GM21360 (cell line): ENCODE measurements at regions not wholly inside any gene's neighbourhood (a gene's known extent, or its start where the extent isn't known, plus 50 kb on each side); places are given as distances from the start of the nearest gene placed in this dataset.

ENCODE experiments used
- ATAC-seq: cut with Tn5 transposase; IDR thresholded peaks from one replicate; pipeline ENCODE4 v1.9.1; 2021; ENCODE audit warnings: mild to moderate bottlenecking, moderate library complexity; ENCODE audit not compliant: unreplicated experiment

DNA sequence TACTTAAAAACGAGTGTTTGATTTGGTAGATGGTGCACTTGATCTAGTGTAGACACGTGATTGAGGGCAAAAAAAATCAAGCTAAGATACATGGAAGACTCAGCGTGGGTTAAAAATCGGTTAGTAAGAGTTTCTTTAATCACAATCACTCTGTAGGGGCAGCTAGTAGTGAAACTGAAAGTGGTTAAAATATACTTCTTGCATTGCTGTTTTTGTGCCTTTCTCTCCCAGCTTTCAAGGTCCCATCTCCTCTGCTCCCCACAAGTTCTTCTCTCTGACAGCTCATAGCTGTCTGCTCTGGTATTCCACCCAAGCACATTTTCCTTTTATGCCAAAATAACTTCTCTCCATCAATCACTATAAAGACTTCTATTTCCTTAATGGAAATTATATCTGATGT is 1089.7 kb downstream of the EFNB2 start:
- ATAC-seq, result no peak

DNA sequence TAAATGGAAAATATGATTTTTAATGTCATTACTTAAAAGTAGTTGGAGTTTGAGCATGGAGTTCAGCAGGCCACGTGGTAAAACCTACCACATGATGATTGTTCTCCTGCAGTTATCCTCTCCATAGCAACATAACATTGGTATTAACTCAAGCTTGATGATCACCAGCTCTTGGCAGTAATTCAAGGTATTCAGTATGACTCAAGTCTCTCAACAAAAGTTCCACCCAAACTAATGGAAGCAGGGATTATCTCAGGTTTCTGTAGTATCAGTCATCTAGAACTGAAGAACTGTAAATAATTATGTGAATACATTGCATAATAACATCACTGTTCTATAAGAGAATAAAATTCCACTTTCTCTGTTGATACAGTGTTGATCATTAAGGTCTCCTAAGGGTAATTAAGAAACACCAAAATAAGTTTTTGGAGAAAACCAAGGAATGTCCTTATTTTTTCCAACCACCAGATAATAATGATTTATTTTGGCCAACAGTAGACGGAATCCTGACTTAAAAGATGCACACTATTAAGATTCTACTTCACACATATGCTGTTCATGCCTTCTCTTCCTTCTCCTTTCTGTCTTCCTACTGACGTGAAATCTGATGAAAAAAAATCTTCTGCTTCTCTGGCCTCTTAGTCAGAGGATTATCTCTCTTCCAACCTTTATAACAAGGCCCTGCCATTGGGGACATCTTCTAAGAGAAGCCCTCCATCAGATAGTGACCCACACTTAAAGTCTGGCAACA is 1092.3 kb downstream of the EFNB2 start:
- no peak for ATAC-seq

- ATAC-seq, result no peak
These were observed 1093.4 kb downstream of the EFNB2 start for GRCh38 chr13:105442040-105442439.

DNA sequence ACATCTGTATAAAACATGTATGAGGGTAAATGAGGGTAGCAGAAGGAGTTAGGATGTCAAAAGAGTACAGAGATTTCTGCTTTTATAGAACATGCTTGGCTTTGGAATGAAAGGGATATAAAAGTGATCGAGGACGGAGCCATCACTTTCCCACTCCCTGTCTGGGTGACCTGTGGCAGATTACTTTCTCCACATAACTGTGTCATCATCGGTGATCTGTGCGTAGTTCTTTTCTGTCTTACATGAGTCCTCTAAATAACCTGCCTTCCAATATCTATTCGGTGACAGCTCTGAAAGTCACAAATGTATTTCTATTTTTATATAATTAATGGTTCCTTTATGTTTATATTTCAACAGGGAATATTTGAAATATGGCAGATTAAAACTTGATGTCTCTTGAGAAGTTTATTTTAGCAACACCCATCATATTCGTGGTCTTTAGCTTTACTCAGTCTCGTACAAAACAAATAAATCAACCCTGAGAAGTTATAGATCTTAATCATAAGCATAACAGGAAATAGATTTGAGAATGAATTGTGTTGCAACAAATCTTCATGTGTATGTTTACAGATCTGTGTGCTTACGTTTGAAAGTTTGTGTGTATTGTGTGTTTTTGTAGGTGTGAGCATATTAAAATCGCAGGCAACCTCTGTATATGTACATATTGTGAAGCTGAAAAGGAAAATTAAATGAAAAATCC is 1094.3 kb downstream of the EFNB2 start:
- no peak for ATAC-seq

DNA sequence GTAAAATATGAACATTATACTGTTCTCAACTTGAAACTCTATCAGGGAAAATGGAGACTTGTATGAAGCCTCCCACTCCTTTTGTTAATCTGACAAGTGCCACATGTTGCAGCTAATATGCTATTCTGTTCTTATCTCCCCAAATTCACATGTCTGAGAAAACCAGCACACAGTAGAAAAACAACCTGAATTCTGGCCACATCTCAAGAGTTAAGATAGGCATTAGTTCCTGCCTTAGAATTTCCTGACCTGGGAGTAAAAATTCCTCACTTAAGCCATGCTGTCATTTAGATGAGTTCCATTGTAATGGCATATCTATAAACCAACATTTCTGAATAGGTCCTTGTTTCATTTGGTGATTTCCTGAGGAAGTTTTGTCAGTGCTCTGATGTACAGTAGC is 1098.5 kb downstream of the EFNB2 start:
- ATAC-seq, result no peak

- no peak for ATAC-seq
These were observed 1103.0 kb downstream of the EFNB2 start for GRCh38 chr13:105432438-105432837.

DNA sequence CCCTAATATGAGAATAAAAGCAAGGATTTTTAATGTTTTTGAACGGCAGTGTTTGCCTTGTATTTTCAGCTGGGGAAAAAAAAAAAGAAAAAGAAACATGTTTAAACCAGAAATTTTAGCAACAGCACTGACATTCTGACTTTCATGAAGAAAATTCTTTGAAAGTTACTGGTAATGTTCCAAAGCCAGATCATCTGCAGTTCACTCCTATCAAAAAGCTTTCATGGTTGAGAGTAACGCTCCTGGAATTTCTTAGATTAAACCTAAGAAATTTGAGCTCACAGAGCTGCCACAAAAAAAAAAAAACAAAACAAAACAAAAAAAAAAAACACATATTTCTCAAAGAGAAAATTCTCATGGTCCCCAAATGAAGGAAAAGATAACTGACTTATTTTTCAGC is 1106.7 kb downstream of the EFNB2 start:
- ATAC-seq, result no peak

DNA sequence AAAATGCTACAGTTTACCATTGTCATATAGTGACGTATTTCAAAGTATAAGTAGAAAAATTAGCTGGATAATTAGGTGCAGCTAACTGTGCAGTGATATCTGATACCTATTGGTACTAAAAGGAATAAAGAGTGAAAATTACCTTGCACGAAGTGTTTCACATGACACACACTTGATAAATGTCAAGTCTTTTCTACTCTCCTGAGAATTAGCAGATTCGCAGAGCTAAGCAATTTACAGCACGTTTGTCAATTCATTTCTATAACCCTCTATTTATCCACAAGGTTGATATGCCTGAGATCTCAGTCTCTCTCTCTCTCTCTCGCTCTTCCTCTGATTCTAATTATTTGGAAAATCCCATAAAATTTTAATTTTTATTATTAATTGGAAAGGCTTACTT is 1109.0 kb downstream of the EFNB2 start:
- no peak for ATAC-seq

GRCh38 chr13:105414639-105415038 is 1120.8 kb downstream of the EFNB2 start:
- no peak for ATAC-seq

- no peak for ATAC-seq
These were observed 1123.3 kb downstream of the EFNB2 start for GRCh38 chr13:105412171-105412570.

GRCh38 chr13:105410602-105411001 is 1124.9 kb downstream of the EFNB2 start:
- ATAC-seq, result no peak

DNA sequence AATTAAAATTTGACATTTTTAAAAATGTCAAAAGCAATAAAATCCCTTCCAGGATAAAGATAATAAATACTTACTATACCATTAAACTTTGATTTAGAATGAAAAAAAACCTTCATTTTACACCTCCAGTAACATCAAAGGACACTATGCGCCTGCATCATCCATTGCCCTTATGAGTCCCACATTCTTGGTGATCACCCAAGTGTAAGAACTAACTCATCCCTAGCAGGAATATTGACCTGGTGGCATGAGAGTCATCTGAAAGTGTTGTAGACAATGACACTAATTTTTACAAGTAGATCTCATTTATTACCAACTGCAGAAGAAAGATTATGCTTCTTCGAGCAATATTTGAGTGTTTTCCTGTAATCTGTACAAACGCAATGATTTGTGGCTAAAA is 1128.9 kb downstream of the EFNB2 start:
- ATAC-seq, result no peak

GRCh38 chr13:105403086-105403485 is 1132.4 kb downstream of the EFNB2 start:
- ATAC-seq, result no peak

- no peak for ATAC-seq
These were observed 1140.4 kb downstream of the EFNB2 start for GRCh38 chr13:105395041-105395440.

- no peak for ATAC-seq
These were observed 1146.1 kb downstream of the EFNB2 start for GRCh38 chr13:105389373-105389772.

- no peak for ATAC-seq
These were observed 1158.0 kb downstream of the EFNB2 start for GRCh38 chr13:105377452-105377851.

- no peak for ATAC-seq
These were observed 1165.3 kb downstream of the EFNB2 start for GRCh38 chr13:105370011-105370650.

DNA sequence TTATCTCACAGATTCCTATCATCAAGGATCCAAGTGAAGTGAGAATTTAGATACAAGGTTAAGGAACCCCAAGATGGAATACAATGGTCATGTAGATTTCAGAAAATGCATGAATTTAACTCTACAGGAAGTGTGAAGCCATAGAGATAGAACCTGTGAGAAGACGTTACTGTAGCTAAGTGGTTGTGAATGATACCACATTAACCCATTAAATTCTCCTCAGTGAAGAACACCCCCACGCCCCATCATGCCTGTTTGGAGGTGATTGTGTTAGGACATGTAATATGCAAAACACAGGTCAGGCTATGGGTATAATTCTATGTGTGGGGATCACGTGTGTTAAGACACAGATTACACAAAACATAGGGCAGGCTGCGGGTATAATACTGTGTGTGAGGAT is 1166.7 kb downstream of the EFNB2 start:
- ATAC-seq, result no peak

DNA sequence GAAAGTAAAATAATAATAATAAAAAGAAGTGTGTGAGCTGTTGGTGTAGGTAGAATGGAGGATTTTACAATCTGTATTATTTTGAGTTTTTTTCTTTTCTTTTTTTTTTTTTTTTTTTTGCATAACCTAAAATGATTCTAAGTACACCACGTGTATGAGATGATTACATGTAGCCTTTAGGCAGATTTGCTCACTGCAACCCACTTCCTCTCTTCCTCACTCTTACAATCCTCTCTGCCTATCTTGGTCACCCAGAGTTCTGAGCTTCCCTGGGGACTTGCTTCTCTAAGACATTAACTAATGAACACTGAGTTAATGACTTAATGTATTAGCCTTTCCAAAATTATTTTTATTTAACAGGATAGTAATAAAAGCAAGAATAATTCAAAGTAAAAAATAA is 1169.6 kb downstream of the EFNB2 start:
- ATAC-seq, result no peak

- ATAC-seq, result no peak
These were observed 1170.4 kb downstream of the EFNB2 start for GRCh38 chr13:105365021-105365550.

- ATAC-seq, result no peak
These were observed 1171.3 kb downstream of the EFNB2 start for GRCh38 chr13:105364191-105364590.
